ENCODE measurements at regions not wholly inside any gene's neighbourhood (a gene's known extent, or its start where the extent isn't known, plus 50 kb on each side); places are given as distances from the start of the nearest gene placed in this dataset.

DNA sequence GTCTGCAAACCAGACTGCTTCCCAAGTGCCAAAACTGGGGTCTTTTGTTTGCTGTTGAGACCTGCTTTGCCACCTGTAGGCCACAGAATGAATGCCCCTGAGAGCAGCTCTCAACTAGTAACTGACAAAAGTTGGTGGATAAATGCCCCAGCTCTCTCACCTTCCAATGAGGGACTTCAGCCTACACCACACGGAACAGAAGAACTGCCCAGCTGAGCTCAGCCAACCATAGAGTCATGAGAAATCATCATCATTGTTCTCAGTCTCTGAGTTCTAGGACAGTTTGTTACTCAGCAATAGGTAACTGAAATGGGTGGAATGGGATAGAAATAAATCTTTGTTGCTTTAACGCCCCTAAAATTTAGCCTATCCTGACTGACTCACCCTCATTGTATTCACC lies 59.1 kb upstream of the MRI1 start:
- no peak for TF ChIP-seq EZH2 (IDR thresholded peaks at IDR 0.05; ENCODE audit: low read length, unreplicated experiment)
- TF ChIP-seq, protein P1, sequence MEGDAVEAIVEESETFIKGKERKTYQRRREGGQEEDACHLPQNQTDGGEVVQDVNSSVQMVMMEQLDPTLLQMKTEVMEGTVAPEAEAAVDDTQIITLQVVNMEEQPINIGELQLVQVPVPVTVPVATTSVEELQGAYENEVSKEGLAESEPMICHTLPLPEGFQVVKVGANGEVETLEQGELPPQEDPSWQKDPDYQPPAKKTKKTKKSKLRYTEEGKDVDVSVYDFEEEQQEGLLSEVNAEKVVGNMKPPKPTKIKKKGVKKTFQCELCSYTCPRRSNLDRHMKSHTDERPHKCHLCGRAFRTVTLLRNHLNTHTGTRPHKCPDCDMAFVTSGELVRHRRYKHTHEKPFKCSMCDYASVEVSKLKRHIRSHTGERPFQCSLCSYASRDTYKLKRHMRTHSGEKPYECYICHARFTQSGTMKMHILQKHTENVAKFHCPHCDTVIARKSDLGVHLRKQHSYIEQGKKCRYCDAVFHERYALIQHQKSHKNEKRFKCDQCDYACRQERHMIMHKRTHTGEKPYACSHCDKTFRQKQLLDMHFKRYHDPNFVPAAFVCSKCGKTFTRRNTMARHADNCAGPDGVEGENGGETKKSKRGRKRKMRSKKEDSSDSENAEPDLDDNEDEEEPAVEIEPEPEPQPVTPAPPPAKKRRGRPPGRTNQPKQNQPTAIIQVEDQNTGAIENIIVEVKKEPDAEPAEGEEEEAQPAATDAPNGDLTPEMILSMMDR (conservative IDR thresholded peaks at IDR 0.05; ENCODE audit: low read depth, low read length) = no peak
- no peak for TF ChIP-seq EZH2phosphoT487 (IDR thresholded peaks at IDR 0.05; ENCODE audit: borderline replicate concordance, low read length)

Data from PC-3 (cell line).